ENCODE measurements at regions not wholly inside any gene's neighbourhood (a gene's known extent, or its start where the extent isn't known, plus 50 kb on each side); places are given as distances from the start of the nearest gene placed in this dataset.

- TF ChIP-seq, protein P1, sequence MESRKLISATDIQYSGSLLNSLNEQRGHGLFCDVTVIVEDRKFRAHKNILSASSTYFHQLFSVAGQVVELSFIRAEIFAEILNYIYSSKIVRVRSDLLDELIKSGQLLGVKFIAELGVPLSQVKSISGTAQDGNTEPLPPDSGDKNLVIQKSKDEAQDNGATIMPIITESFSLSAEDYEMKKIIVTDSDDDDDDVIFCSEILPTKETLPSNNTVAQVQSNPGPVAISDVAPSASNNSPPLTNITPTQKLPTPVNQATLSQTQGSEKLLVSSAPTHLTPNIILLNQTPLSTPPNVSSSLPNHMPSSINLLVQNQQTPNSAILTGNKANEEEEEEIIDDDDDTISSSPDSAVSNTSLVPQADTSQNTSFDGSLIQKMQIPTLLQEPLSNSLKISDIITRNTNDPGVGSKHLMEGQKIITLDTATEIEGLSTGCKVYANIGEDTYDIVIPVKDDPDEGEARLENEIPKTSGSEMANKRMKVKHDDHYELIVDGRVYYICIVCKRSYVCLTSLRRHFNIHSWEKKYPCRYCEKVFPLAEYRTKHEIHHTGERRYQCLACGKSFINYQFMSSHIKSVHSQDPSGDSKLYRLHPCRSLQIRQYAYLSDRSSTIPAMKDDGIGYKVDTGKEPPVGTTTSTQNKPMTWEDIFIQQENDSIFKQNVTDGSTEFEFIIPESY (IDR thresholded peaks at IDR 0.05) = no peak
- TF ChIP-seq, protein P2, sequence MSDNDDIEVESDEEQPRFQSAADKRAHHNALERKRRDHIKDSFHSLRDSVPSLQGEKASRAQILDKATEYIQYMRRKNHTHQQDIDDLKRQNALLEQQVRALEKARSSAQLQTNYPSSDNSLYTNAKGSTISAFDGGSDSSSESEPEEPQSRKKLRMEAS (IDR thresholded peaks at IDR 0.05; ENCODE audit: low read depth, low read length) = no peak
These were observed 378.7 kb upstream of the HSF2 start for GRCh38 chr6:122020588-122021264.

Measured in GM12878 (cell line).